Keratinocyte (primary cell): ENCODE measurements at regions not wholly inside any gene's neighbourhood (a gene's known extent, or its start where the extent isn't known, plus 50 kb on each side); places are given as distances from the start of the nearest gene placed in this dataset.

Experiments
- EZH2 ChIP-seq: IDR thresholded peaks from one replicate; pipeline ENCODE4 v1.6.1; 2012; ENCODE audit warnings: inconsistent platforms, mild to moderate bottlenecking, low read length, moderate library complexity
- TF ChIP-seq, protein P1 (sequence below), 3 experiments: IDR thresholded peaks in 1 of 3; conservative IDR thresholded peaks in 1 of 3; optimal IDR thresholded peaks in 1 of 3; 2 replicates in 2 of 3; 3 replicates in 1 of 3; pipeline versions ENCODE3 to v1.5.1; 2011; ENCODE audit warnings: low read length in 3 of 3, mild to moderate bottlenecking in 3 of 3, moderate library complexity in 2 of 3, control low read depth in 1 of 3, inconsistent platforms in 1 of 3; ENCODE audit not compliant: insufficient read depth in 2 of 3; ENCODE audit errors: extremely low read depth in 1 of 3

GRCh38 chr16:17557480-17557879 lies 86.7 kb upstream of the XYLT1 start:
- TF ChIP-seq, protein P1, sequence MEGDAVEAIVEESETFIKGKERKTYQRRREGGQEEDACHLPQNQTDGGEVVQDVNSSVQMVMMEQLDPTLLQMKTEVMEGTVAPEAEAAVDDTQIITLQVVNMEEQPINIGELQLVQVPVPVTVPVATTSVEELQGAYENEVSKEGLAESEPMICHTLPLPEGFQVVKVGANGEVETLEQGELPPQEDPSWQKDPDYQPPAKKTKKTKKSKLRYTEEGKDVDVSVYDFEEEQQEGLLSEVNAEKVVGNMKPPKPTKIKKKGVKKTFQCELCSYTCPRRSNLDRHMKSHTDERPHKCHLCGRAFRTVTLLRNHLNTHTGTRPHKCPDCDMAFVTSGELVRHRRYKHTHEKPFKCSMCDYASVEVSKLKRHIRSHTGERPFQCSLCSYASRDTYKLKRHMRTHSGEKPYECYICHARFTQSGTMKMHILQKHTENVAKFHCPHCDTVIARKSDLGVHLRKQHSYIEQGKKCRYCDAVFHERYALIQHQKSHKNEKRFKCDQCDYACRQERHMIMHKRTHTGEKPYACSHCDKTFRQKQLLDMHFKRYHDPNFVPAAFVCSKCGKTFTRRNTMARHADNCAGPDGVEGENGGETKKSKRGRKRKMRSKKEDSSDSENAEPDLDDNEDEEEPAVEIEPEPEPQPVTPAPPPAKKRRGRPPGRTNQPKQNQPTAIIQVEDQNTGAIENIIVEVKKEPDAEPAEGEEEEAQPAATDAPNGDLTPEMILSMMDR (optimal IDR thresholded peaks at IDR 0.05 in 1 of 3, IDR thresholded peaks at IDR 0.05 in 1 of 3, conservative IDR thresholded peaks at IDR 0.05 in 1 of 3; ENCODE audit: extremely low read depth in 1 of 3, insufficient read depth in 2 of 3, low read length in 3 of 3): no peak
- TF ChIP-seq EZH2: no peak
